Mucosa of descending colon (tissue), 3 donors: ENCODE measurements at regions not wholly inside any gene's neighbourhood (a gene's known extent, or its start where the extent isn't known, plus 50 kb on each side); places are given as distances from the start of the nearest gene placed in this dataset.

Experiments used
- ATAC-seq: fragments of 200-7000 bp; cut with Tn5 transposase; one replicate; pipeline ENCODE4 v1.9.1; 2020; ENCODE audit warnings: mild to moderate bottlenecking, moderate library complexity
- DNase-seq, 3 donors: peaks; one replicate each; pipeline ENCODE4 v3.0.0-alpha.2; 2020
- H3K36me3 ChIP-seq: fragments of 200-600 bp; one replicate; pipeline ENCODE4 v1.8.0; 2021; ENCODE audit warnings: low read depth, mild to moderate bottlenecking
- H3K4me1 ChIP-seq: fragments of 200-600 bp; one replicate; pipeline ENCODE4 v1.8.0; 2021; ENCODE audit warnings: low read depth, mild to moderate bottlenecking
- H3K4me3 ChIP-seq: fragments of 200-600 bp; one replicate; pipeline ENCODE4 v1.8.0; 2021; ENCODE audit warnings: mild to moderate bottlenecking
- H3K9me3 ChIP-seq: fragments of 200-600 bp; one replicate; pipeline ENCODE4 v1.8.0; 2021; ENCODE audit warnings: mild to moderate bottlenecking
- intact Hi-C, 2 donors: fragments of 100-400 bp; cut with DNase I in 1 of 2; cut with micrococcal nuclease in 1 of 2; formaldehyde crosslinking; loops; one replicate each; pipeline versions ENCODE4 v1.11.0 to v1.11.1; 2022; cut with DNase I, micrococcal nuclease
- TF ChIP-seq, protein P1 (sequence below): fragments of 200-600 bp; IDR thresholded peaks from one replicate; pipeline ENCODE4 v1.8.0; 2022; ENCODE audit warnings: antibody characterized with exemption, mild to moderate bottlenecking
- donor health status: DM: no; HTN: no; CAD: no; lungs with moderate emphysema.
- donor health status: DM: no; HTN: no; CAD: no.
- donor health status: DM: no; HTN: yes; CAD: no.

DNA sequence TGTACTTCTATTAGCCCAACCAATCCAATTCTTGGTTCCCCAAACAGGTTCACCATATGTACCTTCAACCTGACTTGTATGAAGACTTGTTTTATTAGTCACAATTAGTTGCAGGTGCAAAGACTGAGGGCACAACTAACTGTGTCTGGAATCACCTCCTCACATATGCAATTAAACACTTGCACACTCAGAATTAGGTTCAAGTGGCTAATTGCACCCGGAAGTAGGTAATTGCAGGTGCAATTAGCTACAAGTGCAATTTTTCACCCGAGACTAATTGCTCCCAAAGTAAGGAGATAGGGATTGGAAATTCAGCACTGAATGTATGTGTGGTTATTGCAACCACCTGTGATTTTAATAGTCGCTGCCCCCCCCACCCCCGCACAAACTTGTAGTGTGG lies 338.9 kb downstream of the ZSWIM6 start:
- no peaks in the 10 kb centered on the region for H3K36me3 ChIP-seq
- ATAC-seq (no peak), DNase-seq (no peak)
- H3K9me3 ChIP-seq: no peaks in the 10 kb centered on the region
- intact Hi-C loops: no loop called here
- H3K4me1 ChIP-seq: peaks cover 17% of the 10 kb centered on the region
- TF ChIP-seq, protein P1, sequence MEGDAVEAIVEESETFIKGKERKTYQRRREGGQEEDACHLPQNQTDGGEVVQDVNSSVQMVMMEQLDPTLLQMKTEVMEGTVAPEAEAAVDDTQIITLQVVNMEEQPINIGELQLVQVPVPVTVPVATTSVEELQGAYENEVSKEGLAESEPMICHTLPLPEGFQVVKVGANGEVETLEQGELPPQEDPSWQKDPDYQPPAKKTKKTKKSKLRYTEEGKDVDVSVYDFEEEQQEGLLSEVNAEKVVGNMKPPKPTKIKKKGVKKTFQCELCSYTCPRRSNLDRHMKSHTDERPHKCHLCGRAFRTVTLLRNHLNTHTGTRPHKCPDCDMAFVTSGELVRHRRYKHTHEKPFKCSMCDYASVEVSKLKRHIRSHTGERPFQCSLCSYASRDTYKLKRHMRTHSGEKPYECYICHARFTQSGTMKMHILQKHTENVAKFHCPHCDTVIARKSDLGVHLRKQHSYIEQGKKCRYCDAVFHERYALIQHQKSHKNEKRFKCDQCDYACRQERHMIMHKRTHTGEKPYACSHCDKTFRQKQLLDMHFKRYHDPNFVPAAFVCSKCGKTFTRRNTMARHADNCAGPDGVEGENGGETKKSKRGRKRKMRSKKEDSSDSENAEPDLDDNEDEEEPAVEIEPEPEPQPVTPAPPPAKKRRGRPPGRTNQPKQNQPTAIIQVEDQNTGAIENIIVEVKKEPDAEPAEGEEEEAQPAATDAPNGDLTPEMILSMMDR: no peak
- no peak overlapping the region for H3K4me3 ChIP-seq

DNA sequence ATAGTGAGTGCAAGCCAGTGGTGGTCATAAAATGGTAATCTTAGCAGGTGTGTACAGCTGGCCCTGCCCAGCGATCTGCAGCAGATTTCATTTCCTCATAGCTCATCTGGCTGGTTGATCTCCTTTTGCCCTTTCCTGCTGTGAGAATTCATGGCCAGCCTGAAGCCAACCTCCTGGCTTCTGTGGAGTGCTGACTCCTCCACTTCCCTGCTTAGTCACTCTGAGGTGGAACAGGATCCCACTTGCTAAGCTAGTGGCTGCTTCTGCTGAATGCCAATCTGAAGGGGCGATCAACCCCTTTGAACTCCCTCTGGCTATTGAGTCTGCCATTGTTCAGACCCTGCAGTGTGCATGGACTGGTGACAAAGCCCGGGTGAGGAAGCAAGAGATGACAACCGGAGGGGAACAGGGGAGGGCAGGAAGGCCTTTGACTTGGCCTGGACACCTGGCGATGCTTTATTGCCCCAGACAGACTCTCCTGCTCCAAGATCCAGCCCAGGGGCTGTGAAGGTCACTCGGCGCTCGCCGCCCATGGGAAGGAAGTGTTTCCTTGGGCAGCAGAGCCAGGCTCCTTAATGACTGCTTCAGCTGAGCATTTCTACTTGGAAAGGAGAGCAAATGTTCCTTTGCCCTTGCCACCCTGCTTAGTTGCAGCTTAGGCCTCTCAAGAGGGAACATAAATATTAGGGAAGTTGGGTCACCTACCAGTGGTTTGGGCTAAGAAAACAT lies 341.1 kb downstream of the ZSWIM6 start:
- DNase-seq: peak; percentile 66 to 74 (median 72)
- H3K36me3 ChIP-seq: no peaks in the 10 kb centered on the region
- TF ChIP-seq, protein P1: no peak
- H3K9me3 ChIP-seq: no peaks in the 10 kb centered on the region
- intact Hi-C loops: no loop called here
- no peak overlapping the region for H3K4me3 ChIP-seq
- ATAC-seq: peak; percentile 92
- peaks cover 17% of the 10 kb centered on the region for H3K4me1 ChIP-seq

DNA sequence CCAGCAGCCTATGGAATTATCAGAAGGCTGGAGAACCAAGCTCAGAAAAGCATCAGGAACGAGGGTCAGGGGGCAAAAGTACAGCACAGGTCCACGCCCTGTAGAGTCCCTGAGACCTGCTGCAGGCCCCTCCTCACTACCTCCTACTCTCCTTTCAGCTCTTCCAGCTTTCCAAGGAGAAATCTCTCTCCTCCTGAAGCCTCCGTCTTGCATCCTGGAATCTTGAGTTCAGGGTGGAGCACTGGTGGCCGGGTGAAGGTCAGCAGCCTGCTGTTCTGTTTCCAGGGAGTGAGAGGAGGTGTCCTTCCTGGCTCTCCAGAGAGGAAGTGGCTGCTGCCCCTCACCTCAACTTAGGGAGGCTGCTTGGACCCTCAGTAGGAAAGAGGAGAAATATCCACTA lies 342.3 kb downstream of the ZSWIM6 start:
- intact Hi-C loops: no loop called here
- peak in 2 of 3 donors; percentile 41 to 63 for DNase-seq
- no peaks in the 10 kb centered on the region for H3K36me3 ChIP-seq
- peaks cover 18% of the 10 kb centered on the region for H3K4me1 ChIP-seq
- TF ChIP-seq, protein P1: no peak
- no peaks in the 10 kb centered on the region for H3K9me3 ChIP-seq
- no peak overlapping the region for H3K4me3 ChIP-seq
- peak; percentile 52 for ATAC-seq

DNA sequence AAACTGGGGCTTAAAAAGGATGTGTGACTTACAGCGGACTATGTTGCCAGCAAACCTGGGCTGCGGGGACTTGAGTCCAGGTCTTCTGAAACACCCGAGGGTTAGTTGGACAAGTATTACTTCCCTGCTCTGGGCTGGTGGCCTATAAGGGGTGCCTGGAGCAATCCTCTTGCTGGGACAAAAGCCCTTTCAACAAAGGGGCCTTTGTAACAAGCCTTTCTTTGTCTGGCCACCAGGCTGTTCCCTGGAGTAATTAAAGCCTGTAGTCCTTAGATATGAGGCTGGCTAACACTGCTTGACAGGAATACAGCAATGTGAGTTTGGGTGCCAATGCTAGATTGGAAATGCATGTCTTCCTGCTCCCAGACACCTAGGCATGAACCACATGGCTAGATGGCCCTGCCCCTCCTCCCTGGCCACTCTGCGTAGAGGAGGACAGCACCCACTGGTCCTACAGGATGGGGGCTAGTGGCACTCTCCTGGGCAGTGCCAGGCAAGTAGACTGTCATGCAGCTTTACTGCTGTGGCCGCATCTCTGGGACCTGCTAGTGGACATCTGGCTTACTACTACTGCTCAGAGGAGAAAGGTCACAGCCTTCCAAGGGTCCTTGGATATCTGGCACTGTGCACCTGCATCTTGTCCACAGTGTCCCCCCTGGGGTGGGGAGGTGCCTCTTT lies 343.1 kb downstream of the ZSWIM6 start:
- DNase-seq (peak in 2 of 3 donors; percentile 33 to 56), ATAC-seq (peak; percentile 45)
- H3K4me3 ChIP-seq: no peak overlapping the region
- no peaks in the 10 kb centered on the region for H3K36me3 ChIP-seq
- H3K9me3 ChIP-seq: no peaks in the 10 kb centered on the region
- H3K4me1 ChIP-seq: peaks cover 26% of the 10 kb centered on the region
- TF ChIP-seq, protein P1: no peak
- intact Hi-C loops: no loop called here

DNA sequence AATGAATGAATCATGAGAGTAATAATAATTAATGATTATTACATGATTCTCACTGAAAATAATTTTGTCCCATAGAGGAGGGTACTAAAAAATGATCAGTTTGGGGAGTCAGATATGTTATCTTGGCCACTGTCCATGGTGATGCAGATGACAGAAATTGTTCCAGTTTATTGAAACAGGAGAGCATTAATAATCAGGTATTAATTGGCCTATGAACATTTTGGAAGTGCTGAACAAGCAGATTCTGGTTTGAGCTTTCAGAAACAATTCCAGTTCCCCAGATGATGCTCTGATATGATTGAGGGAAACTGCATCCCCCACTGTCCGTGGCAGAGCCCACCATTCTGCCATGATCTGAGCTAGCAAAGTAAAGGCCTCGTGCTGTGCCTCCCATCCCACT lies 345.2 kb downstream of the ZSWIM6 start:
- DNase-seq (no peak), ATAC-seq (no peak)
- Histone ChIP-seq H3K36me3 (no peaks in the 10 kb centered on the region), H3K4me1 (peaks cover 31% of the 10 kb centered on the region), H3K4me3 (no peak overlapping the region), H3K9me3 (no peaks in the 10 kb centered on the region)
- intact Hi-C loops: no loop called here
- TF ChIP-seq, protein P1: no peak
